ENCODE measurements at regions not wholly inside any gene's neighbourhood (a gene's known extent, or its start where the extent isn't known, plus 50 kb on each side); places are given as distances from the start of the nearest gene placed in this dataset.

DNA sequence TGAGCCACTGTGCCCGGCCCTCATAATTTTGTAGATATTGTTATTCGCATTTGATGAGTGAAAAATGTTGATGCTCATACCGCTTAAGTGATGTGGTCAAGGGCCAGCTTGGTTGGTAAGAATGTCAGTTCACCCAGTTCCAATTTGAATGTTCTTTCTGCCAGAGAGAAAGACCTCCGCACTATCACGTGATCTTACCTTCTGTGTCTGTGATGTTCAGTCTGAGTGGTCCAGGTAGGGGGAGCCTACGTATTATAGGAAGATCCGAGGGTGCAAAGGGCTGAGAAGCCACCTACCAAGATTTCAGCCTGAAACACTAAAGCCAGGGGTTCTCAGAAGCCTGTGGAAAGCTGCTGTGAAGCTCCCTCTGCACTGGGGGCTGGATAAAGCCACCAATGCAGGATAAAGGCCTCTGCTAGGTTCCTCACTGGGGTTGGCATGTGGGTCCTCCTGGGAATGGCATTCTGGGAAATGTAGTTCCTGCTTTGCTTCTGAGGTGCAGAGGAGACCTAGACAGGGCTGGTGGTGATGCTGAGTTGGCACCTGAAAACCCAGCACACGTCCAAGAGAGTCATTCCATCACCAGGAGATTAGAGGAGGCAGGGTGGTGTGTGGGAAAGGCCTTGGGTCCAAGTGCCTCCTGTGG, 64.7 kb upstream of the AOAH start:
- H3K36me3 ChIP-seq (ENCODE audit: control insufficient read depth, insufficient read depth, low read length) = no peaks in the 10 kb centered on the region
- no peak overlapping the region for H4K91ac ChIP-seq (ENCODE audit: insufficient read depth, low read depth, low read length)
- intact Hi-C loops (cut with micrococcal nuclease) (no loop called here), dilution Hi-C loops (cut with HindIII; ENCODE audit: low sequenced_read_pairs, unreplicated experiment) (no loop called here), in situ Hi-C loops (cut with MboI; ENCODE audit: low sequenced_read_pairs) (no loop called here)
- H2AK9ac ChIP-seq (replicated peaks; ENCODE audit: low read depth, low read length, poor library complexity) = no peak overlapping the region
- no peaks in the 10 kb centered on the region for H3K27me3 ChIP-seq (ENCODE audit: control insufficient read depth, insufficient read depth, low read length)
- ChIA-PET CTCF (no interaction called here), POLR2A (ENCODE audit: unreplicated experiment) (no interaction called here)
- no peak overlapping the region for H3K14ac ChIP-seq (replicated peaks; ENCODE audit: low read depth, low read length)
- peak overlapping the region; percentile 27 for H2AFZ ChIP-seq (replicated peaks; ENCODE audit: low read length, poor library complexity)
- H2BK5ac ChIP-seq (ENCODE audit: low read depth, low read length, poor library complexity, severe bottlenecking) = no peak overlapping the region
- TF ChIP-seq SMC3 (IDR thresholded peaks at IDR 0.05; ENCODE audit: low read depth, low read length) = no peak
- no peak for TF ChIP-seq POLR2A (IDR thresholded peaks at IDR 0.05; ENCODE audit: low read depth, low read length)
- TF ChIP-seq RCOR1 (IDR thresholded peaks at IDR 0.05; ENCODE audit: insufficient replicate concordance, low read length) = no peak
- TF ChIP-seq, protein P1, sequence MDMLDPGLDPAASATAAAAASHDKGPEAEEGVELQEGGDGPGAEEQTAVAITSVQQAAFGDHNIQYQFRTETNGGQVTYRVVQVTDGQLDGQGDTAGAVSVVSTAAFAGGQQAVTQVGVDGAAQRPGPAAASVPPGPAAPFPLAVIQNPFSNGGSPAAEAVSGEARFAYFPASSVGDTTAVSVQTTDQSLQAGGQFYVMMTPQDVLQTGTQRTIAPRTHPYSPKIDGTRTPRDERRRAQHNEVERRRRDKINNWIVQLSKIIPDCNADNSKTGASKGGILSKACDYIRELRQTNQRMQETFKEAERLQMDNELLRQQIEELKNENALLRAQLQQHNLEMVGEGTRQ (IDR thresholded peaks at IDR 0.05; ENCODE audit: low read depth, low read length) = no peak
- no peak for ATAC-seq (ENCODE audit: low read depth)
- no peak overlapping the region for H2BK15ac ChIP-seq (ENCODE audit: low read depth, low read length)
- no peak overlapping the region for H3K56ac ChIP-seq (ENCODE audit: extremely low read depth, insufficient read depth, low read length)
- no TSS peak for BruUV-seq (replicated peaks)
- H3K79me1 ChIP-seq (ENCODE audit: low read depth in 1 of 2, low read length in 2 of 2) = no peaks in the 10 kb centered on the region
- no peaks in the 10 kb centered on the region for H3K4me1 ChIP-seq (ENCODE audit: control insufficient read depth, insufficient read depth, low read length)
- no peak overlapping the region for H4K5ac ChIP-seq (ENCODE audit: low read depth, low read length)
- no peaks in the 10 kb centered on the region for H3K9me3 ChIP-seq (ENCODE audit: control insufficient read depth, insufficient read depth, low read length)
- H4K8ac ChIP-seq (ENCODE audit: low read depth in 2 of 2, low read length in 2 of 2) = no peak overlapping the region
- no peaks in the 10 kb centered on the region for H4K20me1 ChIP-seq (ENCODE audit: insufficient read depth, low read length)
- H3K4ac ChIP-seq (ENCODE audit: low read depth, low read length) = no peak overlapping the region
- H3K23ac ChIP-seq (ENCODE audit: low read depth, low read length) = no peak overlapping the region
- H3K18ac ChIP-seq (ENCODE audit: low read depth, low read length) = no peak overlapping the region
- H2BK20ac ChIP-seq (ENCODE audit: low read depth, low read length) = no peak overlapping the region
- no peak for DNase-seq
- H3K9ac ChIP-seq (ENCODE audit: low read depth, low read length) = no peak overlapping the region
- no peak overlapping the region for H3K4me3 ChIP-seq (ENCODE audit: insufficient read depth, low read depth, low read length)
- no peaks in the 10 kb centered on the region for H3K9me1 ChIP-seq (ENCODE audit: insufficient read depth, low read length)
- H2BK120ac ChIP-seq (ENCODE audit: low read depth, low read length) = no peak overlapping the region
- no peak overlapping the region for H3K27ac ChIP-seq (ENCODE audit: insufficient read depth, low read length)
- no peak overlapping the region for H2AK5ac ChIP-seq (ENCODE audit: low read depth, low read length)
- H3K4me2 ChIP-seq (ENCODE audit: low read depth, low read length) = no peak overlapping the region
- WGBS, 2 experiments (ENCODE audit: extremely low coverage in 2 of 2, insufficient read length in 1 of 2) = no CpG with 5 or more reads among the region's 8 CpGs
